Spleen (tissue), 11 donors: ENCODE measurements at regions not wholly inside any gene's neighbourhood (a gene's known extent, or its start where the extent isn't known, plus 50 kb on each side); places are given as distances from the start of the nearest gene placed in this dataset.

Experiments used
- DNase-seq: peaks from one replicate; pipeline ENCODE4 v3.0.0-alpha.2; 2020
- H3K27ac ChIP-seq, 8 donors: fragments of 200-600 bp; sonication (generic) in 7 of 8; 1 replicate in 4 of 8; 2 replicates in 4 of 8; pipeline versions ENCODE4 v1.5.0 to v1.8.0; 2016 to 2021; ENCODE audit warnings: inconsistent platforms in 4 of 8, mild to moderate bottlenecking in 4 of 8, moderate library complexity in 1 of 8
- H3K27me3 ChIP-seq, 7 donors: fragments of 200-600 bp; sonication (generic) in 6 of 7; replicated peaks in 1 of 7; 1 replicate in 4 of 7; 2 replicates in 3 of 7; pipeline versions ENCODE4 v1.5.0 to v1.8.0; 2016 to 2021; ENCODE audit warnings: inconsistent platforms in 3 of 7, mild to moderate bottlenecking in 1 of 7
- H3K36me3 ChIP-seq, 6 donors: fragments of 200-600 bp; sonication (generic) in 5 of 6; 1 replicate in 4 of 6; 2 replicates in 2 of 6; pipeline versions ENCODE4 v1.5.0 to v1.8.0; 2016 to 2021; ENCODE audit warnings: inconsistent platforms in 2 of 6
- H3K4me1 ChIP-seq, 6 donors: fragments of 200-600 bp; sonication (generic) in 5 of 6; 1 replicate in 3 of 6; 2 replicates in 3 of 6; pipeline versions ENCODE4 v1.5.0 to v1.8.0; 2016 to 2021; ENCODE audit warnings: inconsistent platforms in 3 of 6
- H3K4me3 ChIP-seq, 8 donors: fragments of 200-600 bp; sonication (generic) in 7 of 8; 1 replicate in 4 of 8; 2 replicates in 4 of 8; pipeline versions ENCODE4 v1.5.0 to v1.8.0; 2016 to 2021; ENCODE audit warnings: inconsistent platforms in 4 of 8, mild to moderate bottlenecking in 4 of 8, moderate library complexity in 2 of 8
- H3K9me3 ChIP-seq, 8 donors: fragments of 200-600 bp; sonication (generic) in 7 of 8; 1 replicate in 4 of 8; 2 replicates in 4 of 8; pipeline versions ENCODE4 v1.5.0 to v1.8.0; 2016 to 2021; ENCODE audit warnings: inconsistent platforms in 4 of 8
- POLR2A ChIP-seq, 3 donors: fragments of 450-650 bp; IDR thresholded peaks; one replicate each; pipeline ENCODE4 v1.5.1; 2017; ENCODE audit warnings: antibody characterized with exemption in 3 of 3, mild to moderate bottlenecking in 1 of 3
- POLR2AphosphoS5 ChIP-seq, 3 donors: sonication (generic); formaldehyde crosslinking; IDR thresholded peaks; one replicate each; pipeline ENCODE4 v1.5.1; 2017; ENCODE audit warnings: antibody characterized with exemption in 3 of 3
- WGBS, 5 donors: extraction: QIAGEN DNeasy Blood & Tissue Kit in 3 of 5; methylation state at CpG; one replicate each; pipeline versions ENCODE4 v1.1.5 to v1.1.7; 2013 to 2018; 5-methylcytosine and 5-hydroxymethylcytosine counted together
- intact Hi-C: fragments of 100-400 bp; cut with DNase I; formaldehyde crosslinking; loops from one replicate; pipeline ENCODE4 v1.15.0; 2023; ENCODE audit warnings: low total_unique reads
- TF ChIP-seq, protein P1 (sequence below), 11 experiments: fragments of 200-600 bp in 7 of 11; fragments of 450-650 bp in 4 of 11; sonication (generic) in 4 of 11; IDR thresholded peaks in 8 of 11; conservative IDR thresholded peaks in 3 of 11; 1 replicate in 7 of 11; 2 replicates in 4 of 11; pipeline versions ENCODE4 v1.4.0 to v1.8.0; 2016 to 2021; ENCODE audit warnings: antibody characterized with exemption in 11 of 11, inconsistent platforms in 4 of 11, mild to moderate bottlenecking in 1 of 11
- donor health status: healthy with polysubstance abuse.
- donor health status: DM: no; HTN: no; CAD: no; lungs with moderate emphysema.
- donor health status: DM: no; HTN: no; CAD: no.
- donor health status: Bipolar disorder and iron deficiency.
- donor health status: healthy.
- donor health status: DM: no; HTN: no; CAD: no.
- donor health status: DM: yes; HTN: yes; CAD: no.

DNA sequence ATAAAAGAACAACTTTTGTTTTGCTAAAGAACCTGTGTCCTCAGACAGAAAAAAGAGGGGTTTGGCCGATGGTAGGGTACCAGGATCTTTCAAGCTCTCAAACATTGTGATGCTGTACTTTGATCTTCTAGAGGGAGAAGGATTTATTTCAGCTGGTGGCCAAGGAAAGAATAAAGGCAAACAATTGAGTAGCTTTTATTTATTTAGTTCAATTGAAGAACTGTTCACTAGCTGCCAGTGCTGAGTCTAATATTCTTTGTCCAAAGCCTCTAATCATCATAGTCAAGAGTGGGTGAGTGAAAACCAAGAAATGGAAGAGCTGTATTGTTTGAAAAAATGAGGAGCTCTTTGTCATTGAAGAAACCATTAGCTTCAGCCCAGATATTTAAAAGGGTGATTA lies 138.4 kb downstream of the FAT3 start:
- TF ChIP-seq, protein P1, sequence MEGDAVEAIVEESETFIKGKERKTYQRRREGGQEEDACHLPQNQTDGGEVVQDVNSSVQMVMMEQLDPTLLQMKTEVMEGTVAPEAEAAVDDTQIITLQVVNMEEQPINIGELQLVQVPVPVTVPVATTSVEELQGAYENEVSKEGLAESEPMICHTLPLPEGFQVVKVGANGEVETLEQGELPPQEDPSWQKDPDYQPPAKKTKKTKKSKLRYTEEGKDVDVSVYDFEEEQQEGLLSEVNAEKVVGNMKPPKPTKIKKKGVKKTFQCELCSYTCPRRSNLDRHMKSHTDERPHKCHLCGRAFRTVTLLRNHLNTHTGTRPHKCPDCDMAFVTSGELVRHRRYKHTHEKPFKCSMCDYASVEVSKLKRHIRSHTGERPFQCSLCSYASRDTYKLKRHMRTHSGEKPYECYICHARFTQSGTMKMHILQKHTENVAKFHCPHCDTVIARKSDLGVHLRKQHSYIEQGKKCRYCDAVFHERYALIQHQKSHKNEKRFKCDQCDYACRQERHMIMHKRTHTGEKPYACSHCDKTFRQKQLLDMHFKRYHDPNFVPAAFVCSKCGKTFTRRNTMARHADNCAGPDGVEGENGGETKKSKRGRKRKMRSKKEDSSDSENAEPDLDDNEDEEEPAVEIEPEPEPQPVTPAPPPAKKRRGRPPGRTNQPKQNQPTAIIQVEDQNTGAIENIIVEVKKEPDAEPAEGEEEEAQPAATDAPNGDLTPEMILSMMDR (IDR thresholded peaks at IDR 0.05 in 8 of 11, conservative IDR thresholded peaks at IDR 0.05 in 3 of 11): no peak
- TF ChIP-seq POLR2AphosphoS5 (IDR thresholded peaks at IDR 0.05) (no peak), POLR2A (IDR thresholded peaks at IDR 0.05) (no peak)
- H3K36me3 ChIP-seq: no peaks in the 10 kb centered on the region
- intact Hi-C loops: no loop called here
- H3K4me1 ChIP-seq: no peaks in the 10 kb centered on the region
- no peak overlapping the region for H3K4me3 ChIP-seq
- H3K27ac ChIP-seq: no peak overlapping the region
- H3K9me3 ChIP-seq: peaks cover 0 to 4% (median 0%) of the 10 kb centered on the region in 8 donors
- no peaks in the 10 kb centered on the region for H3K27me3 ChIP-seq
- 68 to 87% (median 82%) methylated on average over 1 of the region's 1 CpG for WGBS, 5 donors
- DNase-seq: no peak

DNA sequence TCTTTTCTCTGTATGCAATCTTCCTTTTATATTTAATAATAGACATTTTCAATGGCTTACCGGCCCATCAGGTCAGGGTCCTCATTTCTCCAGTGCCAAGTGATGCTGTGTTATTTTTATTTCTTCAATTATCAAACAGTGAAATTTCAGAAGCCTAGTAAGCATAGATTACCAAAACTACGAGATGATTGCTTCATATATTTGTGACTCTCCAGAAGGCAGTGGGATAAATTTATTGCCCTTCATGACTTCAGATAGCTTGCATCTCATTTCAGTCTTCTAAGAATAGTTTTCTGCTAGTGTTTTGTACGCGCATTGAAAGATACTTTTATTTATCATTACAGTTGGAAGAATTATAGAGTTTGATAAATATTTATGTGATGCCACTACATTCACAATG lies 139.6 kb downstream of the FAT3 start:
- TF ChIP-seq, protein P1 (IDR thresholded peaks at IDR 0.05 in 8 of 11, conservative IDR thresholded peaks at IDR 0.05 in 3 of 11): no peak
- no peak for TF ChIP-seq POLR2A (IDR thresholded peaks at IDR 0.05)
- no peak for TF ChIP-seq POLR2AphosphoS5 (IDR thresholded peaks at IDR 0.05)
- H3K4me1 ChIP-seq: no peaks in the 10 kb centered on the region
- WGBS, 5 donors: 85 to 94% (median 88%) methylated on average over 4 of the region's 4 CpGs
- H3K4me3 ChIP-seq: no peak overlapping the region
- DNase-seq: no peak
- no peak overlapping the region for H3K27ac ChIP-seq
- no peaks in the 10 kb centered on the region for H3K27me3 ChIP-seq
- intact Hi-C loops: no loop called here
- no peaks in the 10 kb centered on the region for H3K9me3 ChIP-seq
- H3K36me3 ChIP-seq: no peaks in the 10 kb centered on the region

DNA sequence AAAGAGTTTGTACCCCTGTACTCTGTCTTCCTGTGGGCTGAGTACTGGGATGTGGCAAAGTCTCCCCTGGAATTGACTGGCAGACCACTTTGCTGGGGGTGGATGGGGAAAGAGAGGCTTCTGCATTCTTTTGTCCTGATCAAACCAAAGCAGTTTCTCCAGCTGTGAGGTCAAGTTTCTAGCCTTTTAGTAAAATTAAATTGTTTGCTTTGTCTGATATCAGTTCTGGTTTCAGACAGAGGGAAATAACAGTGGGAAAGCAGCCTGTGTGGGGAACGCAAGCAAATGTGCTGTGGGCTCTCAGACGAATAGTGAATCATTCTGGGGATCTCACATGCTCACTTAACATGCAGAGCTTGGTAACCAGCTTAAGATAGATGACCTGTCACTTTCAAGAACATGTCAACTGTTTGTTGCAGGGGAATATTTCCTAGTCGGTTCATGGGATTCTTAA lies 151.6 kb downstream of the FAT3 start:
- Histone ChIP-seq H3K27ac (no peak overlapping the region), H3K36me3 (no peaks in the 10 kb centered on the region), H3K4me3 (no peak overlapping the region), H3K4me1 (no peaks in the 10 kb centered on the region), H3K27me3 (no peaks in the 10 kb centered on the region), H3K9me3 (no peaks in the 10 kb centered on the region)
- no peak for DNase-seq
- TF ChIP-seq POLR2A (IDR thresholded peaks at IDR 0.05) (no peak), POLR2AphosphoS5 (IDR thresholded peaks at IDR 0.05) (no peak)
- TF ChIP-seq, protein P1 (IDR thresholded peaks at IDR 0.05 in 8 of 11, conservative IDR thresholded peaks at IDR 0.05 in 3 of 11): no peak
- intact Hi-C loops: no loop called here
- WGBS, 5 donors: 49 to 63% (median 53%) methylated on average over 3 of the region's 3 CpGs

DNA sequence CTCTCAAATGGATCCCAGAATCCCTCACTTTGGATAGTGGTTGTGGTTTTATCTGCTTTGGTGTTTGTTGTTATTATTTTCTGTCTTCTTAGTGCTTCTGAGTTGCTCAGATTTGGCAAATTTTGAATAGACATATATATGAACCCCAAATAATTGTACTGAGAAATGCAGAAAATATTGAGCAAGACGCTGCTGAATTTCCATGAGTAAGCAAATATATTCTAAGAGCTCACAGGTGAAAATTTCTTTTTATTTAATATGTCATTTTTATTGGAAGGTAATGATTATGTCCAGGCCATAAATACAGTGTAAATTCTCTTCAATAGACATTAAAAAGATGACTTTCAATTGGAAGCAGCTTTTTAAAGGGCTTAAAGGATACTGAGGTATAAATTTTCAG lies 152.1 kb downstream of the FAT3 start:
- H3K4me1 ChIP-seq: no peaks in the 10 kb centered on the region
- DNase-seq: no peak
- no peaks in the 10 kb centered on the region for H3K27me3 ChIP-seq
- no peak for TF ChIP-seq POLR2AphosphoS5 (IDR thresholded peaks at IDR 0.05)
- no peak for TF ChIP-seq POLR2A (IDR thresholded peaks at IDR 0.05)
- TF ChIP-seq, protein P1 (IDR thresholded peaks at IDR 0.05 in 8 of 11, conservative IDR thresholded peaks at IDR 0.05 in 3 of 11): no peak
- H3K4me3 ChIP-seq: no peak overlapping the region
- intact Hi-C loops: no loop called here
- H3K27ac ChIP-seq: no peak overlapping the region
- no peaks in the 10 kb centered on the region for H3K9me3 ChIP-seq
- no peaks in the 10 kb centered on the region for H3K36me3 ChIP-seq
- WGBS, 5 donors: 80 to 89% (median 82%) methylated on average over 1 of the region's 1 CpG
